HG03066 (cell line): ENCODE measurements at regions not wholly inside any gene's neighbourhood (a gene's known extent, or its start where the extent isn't known, plus 50 kb on each side); places are given as distances from the start of the nearest gene placed in this dataset.

ENCODE experiments used
- ATAC-seq: cut with Tn5 transposase; IDR thresholded peaks from one replicate; pipeline ENCODE4 v1.9.1; 2021; ENCODE audit warnings: low read depth; ENCODE audit not compliant: unreplicated experiment

DNA sequence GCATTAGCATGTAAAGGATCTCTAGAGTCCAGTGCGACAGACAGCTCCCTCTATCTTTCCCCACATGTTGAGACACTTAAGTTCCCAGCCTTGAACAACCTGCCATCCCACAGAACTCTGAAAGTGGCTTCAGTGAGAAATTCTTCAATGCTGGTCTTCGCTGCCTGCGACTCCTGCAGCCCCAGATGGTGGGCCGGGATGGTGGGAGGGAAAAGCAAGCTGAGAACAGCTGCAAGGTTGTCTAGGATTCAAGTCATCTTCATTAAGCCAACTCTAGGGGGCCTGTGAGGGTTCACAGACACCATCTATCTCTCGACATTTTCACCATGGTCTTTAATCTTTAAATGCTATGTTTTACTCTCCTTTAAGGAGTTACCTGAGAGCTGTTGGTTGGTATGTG is 185.5 kb upstream of the C1orf174 start:
- ATAC-seq = no peak

DNA sequence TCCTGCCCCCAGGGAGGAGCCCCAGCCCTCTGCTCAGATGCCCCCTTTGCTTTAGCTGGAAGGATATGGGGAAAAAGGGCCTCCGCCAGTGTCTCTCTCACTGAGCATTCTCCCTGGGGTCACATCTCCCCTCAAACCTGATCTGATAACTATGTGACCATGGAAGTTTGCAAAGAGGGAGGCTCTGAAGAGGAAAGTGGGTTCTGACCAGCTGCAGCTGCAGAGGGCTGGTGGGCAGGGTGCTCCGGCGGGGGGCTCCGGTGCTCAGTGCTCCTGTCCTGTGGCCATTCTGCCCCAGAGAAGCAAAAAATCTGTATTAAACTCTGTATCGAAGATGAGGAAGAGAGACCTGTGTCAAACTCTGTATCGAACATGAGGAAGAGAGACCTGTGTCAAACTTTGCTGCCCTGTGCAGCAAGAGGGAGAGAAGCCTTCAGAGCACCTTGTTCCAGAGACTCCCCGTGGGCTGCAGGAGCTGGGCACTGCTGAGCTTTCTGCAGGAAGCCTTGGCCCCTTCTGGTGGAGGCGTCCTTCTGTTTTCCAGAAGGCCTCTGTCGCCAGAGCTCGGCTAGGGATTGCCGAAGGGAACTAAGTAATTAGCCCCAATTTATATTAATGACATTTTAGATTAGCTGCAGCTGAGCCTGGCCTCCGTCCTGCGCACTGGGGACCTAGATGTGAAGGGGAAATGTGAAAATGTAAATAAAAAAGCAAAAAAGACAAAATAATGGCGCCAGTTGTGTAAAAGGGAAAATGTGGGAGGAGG is 186.2 kb upstream of the C1orf174 start:
- ATAC-seq = no peak

DNA sequence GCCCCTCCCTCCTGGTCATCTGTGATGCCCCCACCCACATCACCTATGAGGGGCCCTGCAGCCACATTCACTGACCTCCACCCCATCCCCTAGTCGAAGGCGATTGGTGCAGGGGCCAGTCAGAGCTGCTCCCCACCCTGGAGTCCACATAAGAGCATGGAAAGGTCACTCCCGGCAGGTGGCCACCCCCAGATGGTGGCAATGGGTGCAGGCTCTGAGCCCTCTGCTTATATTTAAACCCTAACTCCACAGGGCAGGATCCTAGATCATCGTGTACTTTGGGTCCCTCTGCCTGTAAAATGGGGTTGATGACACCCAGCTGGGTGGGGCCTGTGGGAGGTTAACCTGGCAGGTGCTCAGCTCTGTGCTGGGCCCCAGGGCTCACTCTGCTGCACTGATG is 186.8 kb upstream of the C1orf174 start:
- ATAC-seq = no peak

DNA sequence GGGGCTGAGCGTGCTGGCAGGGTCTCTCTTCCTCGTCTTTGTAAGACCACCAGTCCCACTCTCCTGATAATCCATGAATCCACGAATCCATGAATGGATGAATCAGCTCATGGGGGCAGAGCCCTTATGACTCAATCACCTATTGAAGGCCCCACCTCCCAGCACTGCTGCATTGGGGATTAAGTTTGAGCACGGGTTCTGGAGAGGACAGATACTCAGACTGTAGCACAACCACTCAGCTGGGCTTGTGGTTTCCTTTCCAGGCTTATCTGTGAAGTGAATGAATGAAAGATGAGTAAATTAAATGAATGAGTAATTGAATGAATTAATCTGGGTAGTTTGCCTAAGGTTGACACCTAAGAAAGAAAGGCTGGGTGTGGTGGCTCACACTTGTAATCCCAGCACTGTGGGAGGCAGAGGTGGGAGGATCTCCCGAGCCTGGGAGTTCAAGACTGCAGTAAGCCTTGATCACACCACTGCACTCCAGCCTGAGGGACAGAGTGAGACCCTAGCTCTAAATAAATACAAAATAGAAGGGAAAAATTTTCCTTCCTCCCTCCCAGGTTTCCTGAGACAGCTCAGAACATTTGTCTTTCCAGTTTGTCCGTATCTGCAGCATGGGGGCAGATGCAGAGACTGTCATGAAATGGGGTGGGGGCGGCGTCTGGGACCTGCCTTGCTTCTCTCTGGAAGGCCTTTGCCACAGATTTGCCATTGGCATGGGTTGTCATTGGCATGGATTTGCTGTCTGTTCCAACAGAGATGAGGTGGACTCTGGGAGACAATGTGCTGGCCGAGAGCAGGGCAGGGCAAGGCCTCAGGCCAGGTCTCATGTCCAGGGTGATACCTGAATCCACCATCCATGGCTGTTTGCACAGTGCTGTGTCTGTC is 187.7 kb upstream of the C1orf174 start:
- ATAC-seq = no peak

GRCh38 chr1:4088676-4089075 is 188.6 kb upstream of the C1orf174 start:
- ATAC-seq = no peak

DNA sequence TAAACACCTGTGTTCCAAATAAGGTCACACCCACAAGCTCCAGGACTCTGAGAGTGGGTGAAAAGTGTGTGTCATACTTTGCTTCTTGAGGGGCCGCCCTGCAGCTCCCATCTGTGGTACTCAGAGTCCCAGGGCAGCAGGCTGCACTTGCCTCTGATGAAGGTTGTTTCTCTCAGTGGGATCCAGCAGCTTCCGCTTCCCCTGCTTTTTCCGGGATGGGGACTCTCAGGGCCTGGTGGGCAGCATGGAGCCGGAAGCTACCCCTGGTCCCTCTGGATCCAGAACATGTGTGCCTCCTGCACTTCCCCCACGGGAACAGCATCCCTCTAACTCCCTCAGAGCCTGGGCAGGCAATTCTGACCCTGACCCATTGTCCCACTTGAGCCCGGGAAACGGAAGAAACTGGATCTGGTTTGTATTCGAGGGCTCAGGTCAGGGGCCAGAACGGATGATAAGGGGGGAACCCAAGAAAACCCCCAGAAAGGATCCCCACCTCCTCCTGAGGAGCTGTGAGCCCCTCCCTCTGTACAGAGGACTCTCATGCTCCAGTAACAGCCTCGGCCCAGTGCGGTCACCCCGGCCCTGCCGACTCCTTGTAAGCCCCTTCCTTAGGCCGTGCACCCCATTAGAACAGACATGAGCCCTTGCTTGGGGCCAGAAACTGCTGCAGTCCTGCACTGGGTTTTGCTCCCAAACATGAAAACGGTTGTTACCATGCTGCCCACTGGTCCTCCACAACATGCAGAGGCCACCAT is 189.5 kb upstream of the C1orf174 start:
- no peak for ATAC-seq

DNA sequence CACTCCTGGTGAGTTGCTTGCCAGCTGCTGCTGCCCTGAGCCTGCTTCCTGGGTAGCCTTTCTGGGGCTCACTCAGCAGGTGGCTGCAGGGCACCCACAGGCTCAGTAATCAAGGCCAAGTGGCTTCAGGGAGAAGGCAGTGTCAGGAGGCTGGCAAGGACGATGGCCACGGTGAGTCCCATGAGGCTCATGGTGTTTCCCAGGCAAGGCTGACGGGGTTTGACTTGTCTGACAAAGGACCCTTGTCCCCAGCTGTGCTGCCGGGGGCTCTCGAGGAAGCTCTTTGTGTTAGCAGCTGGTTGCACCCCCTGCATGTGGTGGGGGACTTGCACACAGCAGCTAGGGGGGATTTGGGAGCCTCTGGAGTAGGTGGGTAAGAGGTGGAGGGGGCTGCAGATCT is 190.5 kb upstream of the C1orf174 start:
- ATAC-seq = no peak

- ATAC-seq = no peak
Measured at GRCh38 chr1:4090976-4091660, 191.0 kb upstream of the C1orf174 start.

GRCh38 chr1:4091996-4092395 is 191.9 kb upstream of the C1orf174 start:
- ATAC-seq = no peak

GRCh38 chr1:4093856-4094565 is 193.9 kb upstream of the C1orf174 start:
- ATAC-seq = no peak

DNA sequence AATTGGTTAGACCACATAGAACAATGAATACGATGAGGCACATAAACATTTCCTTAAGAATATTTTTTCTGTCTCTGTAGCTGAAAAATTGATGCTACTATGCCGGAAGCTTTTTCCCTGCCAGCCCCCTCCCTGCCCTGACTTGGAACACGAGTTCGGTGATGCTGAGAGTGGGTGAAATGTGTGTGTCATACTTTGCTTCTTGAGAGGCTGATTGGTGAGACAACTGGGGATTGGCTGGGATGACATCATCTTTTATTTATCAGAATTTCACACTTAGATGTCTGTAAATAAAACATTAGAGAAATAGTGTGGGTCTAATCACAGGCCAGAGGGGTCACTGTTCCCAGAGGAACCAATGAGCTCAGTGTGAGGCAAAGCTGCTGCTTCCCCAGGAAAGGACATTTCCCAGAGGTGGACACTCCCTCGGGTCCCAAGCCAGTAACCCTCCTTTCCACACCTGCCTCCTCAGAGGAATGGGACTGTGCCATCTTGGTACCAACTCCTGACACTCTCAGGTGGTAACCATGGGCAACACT is 195.4 kb upstream of the C1orf174 start:
- no peak for ATAC-seq

DNA sequence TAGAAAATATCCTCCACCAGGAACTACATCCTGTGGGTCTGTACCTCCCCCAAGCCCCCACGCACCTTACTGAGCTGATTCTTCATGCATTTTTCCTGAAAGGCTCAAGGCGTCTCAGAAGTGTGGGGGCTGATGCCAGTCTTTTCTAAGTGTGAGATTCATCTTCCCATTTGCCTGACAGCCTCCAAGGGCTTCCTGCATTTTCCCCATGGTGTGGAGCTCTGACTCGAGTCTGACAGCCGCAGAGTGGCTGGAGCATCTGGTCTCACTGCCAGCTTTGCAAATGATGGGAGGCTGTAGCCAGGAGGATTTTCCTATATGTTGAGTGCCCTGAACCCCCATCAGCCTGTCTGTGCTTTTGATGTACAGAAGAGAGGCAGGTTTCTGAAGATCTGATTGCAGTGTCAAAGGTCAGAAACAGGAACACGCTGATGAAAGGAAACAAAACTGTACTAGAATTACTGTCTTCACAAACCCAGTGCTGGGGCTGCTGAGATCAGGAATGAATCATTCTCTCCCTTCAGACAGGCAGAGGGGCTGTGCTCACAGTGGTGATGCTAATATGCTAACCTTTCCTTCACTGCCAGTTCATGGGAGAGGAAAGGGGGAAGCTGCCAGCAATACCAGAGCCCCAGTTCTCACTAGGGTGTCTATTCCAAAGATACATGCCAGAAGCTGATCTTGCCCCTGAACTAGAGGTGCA is 201.5 kb upstream of the C1orf174 start:
- ATAC-seq = no peak

DNA sequence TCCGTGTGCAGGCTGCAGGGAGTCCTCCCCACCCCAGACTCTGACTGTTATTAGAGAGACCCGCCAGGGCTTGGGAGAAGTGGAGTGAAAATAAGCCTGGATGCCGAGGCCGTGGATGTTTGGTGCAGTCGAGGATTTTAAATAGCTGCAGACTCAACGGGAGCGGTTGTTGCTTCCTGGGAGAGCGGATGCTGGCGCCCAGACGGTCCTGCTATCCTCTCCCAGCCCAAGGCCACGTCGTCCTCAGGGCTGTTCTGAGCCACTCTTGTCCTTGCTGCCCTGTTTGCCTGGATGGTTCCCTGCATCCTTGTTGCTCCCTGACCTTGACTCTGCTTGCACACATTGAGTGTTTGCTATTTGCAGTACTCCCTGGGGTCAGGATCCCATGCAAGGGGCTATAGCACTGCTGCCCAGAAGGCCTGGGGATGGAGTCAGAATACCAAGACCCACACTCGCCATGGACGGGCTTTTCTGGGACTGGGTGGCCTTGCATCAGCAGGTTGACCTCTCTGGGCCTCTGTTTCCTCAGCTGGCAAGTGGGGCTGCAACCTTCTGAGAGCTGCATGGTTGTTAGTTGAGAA is 205.3 kb upstream of the C1orf174 start:
- no peak for ATAC-seq

- ATAC-seq = no peak
Measured at GRCh38 chr1:4106731-4107130, 206.7 kb upstream of the C1orf174 start.

DNA sequence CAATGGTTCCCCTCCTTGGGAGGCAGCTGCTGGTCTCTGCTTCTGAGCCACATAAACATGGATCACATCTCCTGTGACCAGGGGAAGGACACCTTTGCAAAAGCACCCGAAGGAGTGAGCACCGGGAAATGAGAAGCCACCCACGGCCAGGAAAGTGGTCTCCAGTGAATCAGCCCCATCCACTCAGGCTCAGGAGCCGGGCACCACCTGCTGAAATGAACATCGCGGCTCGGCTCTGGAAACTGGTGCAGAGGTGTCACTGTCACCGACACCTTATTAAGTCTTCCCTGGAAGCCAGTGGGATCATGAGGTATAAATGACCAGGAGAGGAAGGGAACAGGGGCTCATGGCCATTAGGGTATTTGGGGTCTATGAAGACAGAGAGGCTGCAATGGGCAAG is 207.2 kb upstream of the C1orf174 start:
- ATAC-seq = no peak

GRCh38 chr1:4108331-4108730 is 208.3 kb upstream of the C1orf174 start:
- ATAC-seq = no peak

DNA sequence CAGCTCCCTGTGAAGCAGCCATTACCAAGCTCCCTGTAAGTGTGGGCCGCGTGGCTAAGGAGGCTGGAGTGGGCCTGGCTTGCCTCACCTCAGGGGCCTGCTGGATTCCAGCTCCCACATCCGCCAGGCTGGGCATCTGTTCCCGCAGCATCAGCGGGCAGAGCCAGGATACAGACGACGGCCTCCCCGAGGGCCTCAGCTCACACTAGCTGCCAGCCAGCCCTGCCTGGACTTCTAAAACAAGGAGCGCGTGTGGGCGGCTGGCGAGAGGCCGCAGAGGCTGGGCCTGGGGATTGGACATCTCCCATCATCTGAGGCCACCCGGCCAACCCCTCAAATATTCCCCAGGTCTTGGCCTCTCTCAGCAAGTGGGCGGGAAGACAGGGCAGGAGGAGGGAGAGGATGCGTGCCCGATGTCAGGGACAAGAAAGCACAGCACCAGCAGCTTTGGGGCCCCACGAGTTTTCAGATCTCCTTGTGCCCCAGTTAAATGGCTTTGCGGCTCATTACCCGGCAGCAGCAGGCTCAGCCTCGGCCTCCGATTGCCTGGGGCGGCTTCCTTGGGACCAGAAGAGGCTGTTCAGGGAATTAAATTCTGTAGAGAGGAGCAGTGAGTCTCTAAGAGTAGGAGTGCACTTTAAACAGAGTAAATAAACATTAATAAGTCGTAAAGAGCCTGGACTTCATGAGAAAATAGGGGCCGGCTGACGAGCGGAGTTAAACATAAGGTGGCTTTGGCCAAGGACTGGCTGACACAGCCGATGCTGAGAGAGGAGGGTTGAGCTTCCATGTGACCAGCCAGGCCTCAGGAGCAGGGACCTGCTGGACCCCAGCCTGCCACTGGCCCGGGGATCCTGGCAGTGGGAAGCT is 208.9 kb upstream of the C1orf174 start:
- ATAC-seq = no peak

DNA sequence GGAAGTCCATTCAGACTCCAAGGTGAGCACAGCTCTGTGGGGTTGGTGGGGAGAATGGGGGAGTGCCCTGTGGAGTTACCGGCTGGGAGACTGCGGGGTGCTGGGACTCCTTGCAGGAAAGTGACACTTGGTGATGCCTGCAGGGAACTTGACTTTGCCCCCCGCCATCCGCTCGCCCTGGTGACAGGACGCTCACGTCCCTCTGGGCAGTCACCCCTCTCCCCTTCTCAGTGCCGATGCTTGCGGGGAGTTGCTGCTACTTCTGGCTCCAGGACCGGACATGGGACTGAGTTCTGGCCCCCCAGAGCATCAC is 209.5 kb upstream of the C1orf174 start:
- ATAC-seq = no peak
